ENCODE measurements at regions not wholly inside any gene's neighbourhood (a gene's known extent, or its start where the extent isn't known, plus 50 kb on each side); places are given as distances from the start of the nearest gene placed in this dataset.

DNA sequence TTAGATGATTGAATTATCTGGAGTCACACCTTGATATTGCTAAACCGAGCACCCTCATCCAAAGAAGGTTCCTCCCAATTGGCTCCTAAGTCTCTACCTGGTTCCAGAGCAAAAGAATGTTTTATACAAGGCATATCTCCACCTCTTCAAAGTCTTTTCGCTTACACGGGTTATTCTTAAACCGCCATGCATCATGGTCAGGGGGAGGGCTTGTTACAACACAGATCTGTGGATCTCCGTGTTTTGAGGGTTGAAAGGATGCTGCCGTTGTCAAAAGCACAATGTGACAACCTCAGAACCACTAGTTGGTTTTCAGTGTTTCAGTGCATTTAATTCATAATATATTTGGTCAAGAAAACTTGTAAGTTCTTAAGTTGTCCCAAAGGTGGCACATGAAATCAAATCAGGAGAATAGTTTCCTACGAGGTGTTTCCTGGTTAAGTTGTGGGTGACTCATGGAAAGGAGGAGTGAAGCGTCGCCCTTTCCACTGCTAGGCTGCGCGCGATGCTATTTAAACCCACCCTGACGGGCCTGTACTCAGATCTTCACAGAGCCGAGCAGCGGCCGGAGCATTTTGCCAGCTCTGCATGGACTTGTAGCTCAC is 1531.6 kb upstream of the TPTE start:
- Histone ChIP-seq H4K20me1 (ENCODE audit: insufficient read depth) (no peaks in the 10 kb centered on the region), H3K27me3 (ENCODE audit: insufficient read depth) (peaks cover 28% of the 10 kb centered on the region; the same call in 1 of the 2 replicates), H3K36me3 (replicated peaks in 1 of 2; ENCODE audit: control insufficient read depth in 1 of 2, insufficient read depth in 2 of 2, low read length in 1 of 2) (no peaks in the 10 kb centered on the region), H3K9me2 (no peaks in the 10 kb centered on the region), H3K4me3 (ENCODE audit: low read depth in 2 of 2, low read length in 1 of 2) (no peak overlapping the region), H3K4me1 (ENCODE audit: control insufficient read depth in 1 of 2, insufficient read depth in 2 of 2, low read depth in 1 of 2, low read length in 1 of 2) (no peaks in the 10 kb centered on the region), H3K27ac (ENCODE audit: low read depth in 2 of 2, low read length in 1 of 2) (no peak overlapping the region), H3F3A (replicated peaks; ENCODE audit: insufficient read depth) (no peaks in the 10 kb centered on the region), H2AFZ (ENCODE audit: low read depth) (no peak overlapping the region), H3K9me3 (no peaks in the 10 kb centered on the region), H3K9ac (no peak overlapping the region), H3K79me2 (ENCODE audit: insufficient read depth) (no peaks in the 10 kb centered on the region), H3K4me2 (no peak overlapping the region)
- ChIA-PET CTCF (no interaction called here), POLR2A (no interaction called here)
- TF ChIP-seq, protein P1, sequence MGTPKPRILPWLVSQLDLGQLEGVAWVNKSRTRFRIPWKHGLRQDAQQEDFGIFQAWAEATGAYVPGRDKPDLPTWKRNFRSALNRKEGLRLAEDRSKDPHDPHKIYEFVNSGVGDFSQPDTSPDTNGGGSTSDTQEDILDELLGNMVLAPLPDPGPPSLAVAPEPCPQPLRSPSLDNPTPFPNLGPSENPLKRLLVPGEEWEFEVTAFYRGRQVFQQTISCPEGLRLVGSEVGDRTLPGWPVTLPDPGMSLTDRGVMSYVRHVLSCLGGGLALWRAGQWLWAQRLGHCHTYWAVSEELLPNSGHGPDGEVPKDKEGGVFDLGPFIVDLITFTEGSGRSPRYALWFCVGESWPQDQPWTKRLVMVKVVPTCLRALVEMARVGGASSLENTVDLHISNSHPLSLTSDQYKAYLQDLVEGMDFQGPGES (IDR thresholded peaks at IDR 0.05; ENCODE audit: low read depth, low read length), result no peak
- TF ChIP-seq ELF1 (IDR thresholded peaks at IDR 0.05), result no peak
- TF ChIP-seq SMC3 (IDR thresholded peaks at IDR 0.05; ENCODE audit: low read depth, low read length), result no peak
- TF ChIP-seq RAD21 (IDR thresholded peaks at IDR 0.05; ENCODE audit: low read length), result no peak
- no peak for TF ChIP-seq TAF1 (IDR thresholded peaks at IDR 0.05; ENCODE audit: borderline replicate concordance, low read depth, low read length)
- 9% methylated on average over 16 of the region's 16 CpGs for WGBS (ENCODE audit: low lambda C conversion rate)
- no peak for DNase-seq

DNA sequence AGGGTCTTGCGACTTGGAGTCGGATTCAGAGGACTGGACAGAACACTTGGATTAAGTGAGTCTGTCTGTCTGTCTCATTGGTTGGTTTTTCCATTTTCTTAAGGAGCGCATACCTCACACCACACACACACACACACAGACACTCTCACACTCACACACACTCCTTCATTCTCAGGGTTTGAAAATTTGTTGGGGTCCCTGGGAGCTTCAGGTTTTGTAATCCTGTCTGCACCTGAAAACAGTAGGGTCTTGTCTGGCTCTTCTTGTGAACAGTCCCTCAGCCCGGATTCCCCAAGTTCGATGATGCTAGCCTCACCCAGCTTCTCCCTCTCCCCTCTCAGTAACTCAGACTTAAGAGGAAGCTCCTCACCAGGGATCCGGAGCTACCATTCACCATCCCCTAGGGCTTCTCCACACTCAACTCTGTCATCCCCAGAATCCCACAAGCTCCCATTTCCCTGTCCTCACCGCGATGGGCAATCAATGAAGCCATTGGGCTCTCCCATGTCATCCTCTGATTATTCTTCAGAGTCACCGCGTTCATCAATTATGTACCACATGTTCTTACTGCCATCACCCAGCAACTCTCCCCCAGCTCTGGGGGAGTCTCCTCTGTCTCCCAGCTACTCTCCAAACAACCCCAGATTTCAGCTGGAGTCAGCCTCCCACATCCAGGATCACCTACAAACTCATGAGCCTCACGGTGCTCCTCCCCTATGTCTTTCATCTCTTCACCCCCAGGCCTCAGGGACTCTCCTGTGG is 1530.9 kb upstream of the TPTE start:
- no peak overlapping the region for H2AFZ ChIP-seq (ENCODE audit: low read depth)
- H3K4me1 ChIP-seq (ENCODE audit: control insufficient read depth in 1 of 2, insufficient read depth in 2 of 2, low read depth in 1 of 2, low read length in 1 of 2), result no peaks in the 10 kb centered on the region
- no peaks in the 10 kb centered on the region for H4K20me1 ChIP-seq (ENCODE audit: insufficient read depth)
- no peaks in the 10 kb centered on the region for H3K9me2 ChIP-seq
- 4% methylated on average over 11 of the region's 11 CpGs for WGBS (ENCODE audit: low lambda C conversion rate)
- H3K4me2 ChIP-seq, result no peak overlapping the region
- TF ChIP-seq FOSL2 (IDR thresholded peaks at IDR 0.05; ENCODE audit: borderline replicate concordance, low read depth), result no peak
- TF ChIP-seq, protein P1 (IDR thresholded peaks at IDR 0.05; ENCODE audit: low read depth, low read length), result no peak
- TF ChIP-seq RAD21 (IDR thresholded peaks at IDR 0.05; ENCODE audit: low read length), result no peak
- TF ChIP-seq TEAD4 (IDR thresholded peaks at IDR 0.05; ENCODE audit: borderline replicate concordance, insufficient read depth), result no peak
- TF ChIP-seq SMC3 (IDR thresholded peaks at IDR 0.05; ENCODE audit: low read depth, low read length), result no peak
- TF ChIP-seq, protein P2, sequence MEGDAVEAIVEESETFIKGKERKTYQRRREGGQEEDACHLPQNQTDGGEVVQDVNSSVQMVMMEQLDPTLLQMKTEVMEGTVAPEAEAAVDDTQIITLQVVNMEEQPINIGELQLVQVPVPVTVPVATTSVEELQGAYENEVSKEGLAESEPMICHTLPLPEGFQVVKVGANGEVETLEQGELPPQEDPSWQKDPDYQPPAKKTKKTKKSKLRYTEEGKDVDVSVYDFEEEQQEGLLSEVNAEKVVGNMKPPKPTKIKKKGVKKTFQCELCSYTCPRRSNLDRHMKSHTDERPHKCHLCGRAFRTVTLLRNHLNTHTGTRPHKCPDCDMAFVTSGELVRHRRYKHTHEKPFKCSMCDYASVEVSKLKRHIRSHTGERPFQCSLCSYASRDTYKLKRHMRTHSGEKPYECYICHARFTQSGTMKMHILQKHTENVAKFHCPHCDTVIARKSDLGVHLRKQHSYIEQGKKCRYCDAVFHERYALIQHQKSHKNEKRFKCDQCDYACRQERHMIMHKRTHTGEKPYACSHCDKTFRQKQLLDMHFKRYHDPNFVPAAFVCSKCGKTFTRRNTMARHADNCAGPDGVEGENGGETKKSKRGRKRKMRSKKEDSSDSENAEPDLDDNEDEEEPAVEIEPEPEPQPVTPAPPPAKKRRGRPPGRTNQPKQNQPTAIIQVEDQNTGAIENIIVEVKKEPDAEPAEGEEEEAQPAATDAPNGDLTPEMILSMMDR (IDR thresholded peaks at IDR 0.05), result no peak
- TF ChIP-seq TAF1 (IDR thresholded peaks at IDR 0.05; ENCODE audit: borderline replicate concordance, low read depth, low read length), result no peak
- TF ChIP-seq TCF12 (IDR thresholded peaks at IDR 0.05), result no peak
- TF ChIP-seq, protein P3, sequence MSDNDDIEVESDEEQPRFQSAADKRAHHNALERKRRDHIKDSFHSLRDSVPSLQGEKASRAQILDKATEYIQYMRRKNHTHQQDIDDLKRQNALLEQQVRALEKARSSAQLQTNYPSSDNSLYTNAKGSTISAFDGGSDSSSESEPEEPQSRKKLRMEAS (IDR thresholded peaks at IDR 0.05; ENCODE audit: low read depth), result no peak
- peaks cover 28% of the 10 kb centered on the region; the same call in 1 of the 2 replicates for H3K27me3 ChIP-seq (ENCODE audit: insufficient read depth)
- H3F3A ChIP-seq (replicated peaks; ENCODE audit: insufficient read depth), result no peaks in the 10 kb centered on the region
- no peaks in the 10 kb centered on the region for H3K9me3 ChIP-seq
- H3K79me2 ChIP-seq (ENCODE audit: insufficient read depth), result no peaks in the 10 kb centered on the region
- DNase-seq, result no peak
- H3K9ac ChIP-seq, result no peak overlapping the region
- ChIA-PET POLR2A (no interaction called here), CTCF (no interaction called here)
- no peak overlapping the region for H3K4me3 ChIP-seq (ENCODE audit: low read depth in 2 of 2, low read length in 1 of 2)
- no peaks in the 10 kb centered on the region for H3K36me3 ChIP-seq (replicated peaks in 1 of 2; ENCODE audit: control insufficient read depth in 1 of 2, insufficient read depth in 2 of 2, low read length in 1 of 2)
- H3K27ac ChIP-seq (ENCODE audit: low read depth in 2 of 2, low read length in 1 of 2), result no peak overlapping the region

Measured in SK-N-SH (cell line).